ENCODE measurements at regions not wholly inside any gene's neighbourhood (a gene's known extent, or its start where the extent isn't known, plus 50 kb on each side); places are given as distances from the start of the nearest gene placed in this dataset.

GRCh38 chr2:153235516-153235915 lies 243.0 kb downstream of the RPRM start:
- POLR2A ChIA-PET: no interaction called here
- BruUV-seq (replicated peaks): no TSS peak
- H3K4me1 ChIP-seq (ENCODE audit: control insufficient read depth, insufficient read depth, low read length): no peaks in the 10 kb centered on the region

GRCh38 chr2:153232464-153232863 lies 246.1 kb downstream of the RPRM start:
- ChIA-PET POLR2A (no interaction called here), CTCF (no interaction called here)
- Histone ChIP-seq H3K4me1 (ENCODE audit: control insufficient read depth, insufficient read depth, low read length) (no peaks in the 10 kb centered on the region), H3K4me3 (ENCODE audit: low read depth in 2 of 2, low read length in 2 of 2) (no peak overlapping the region), H3K27me3 (ENCODE audit: control insufficient read depth, insufficient read depth, low read length) (no peaks in the 10 kb centered on the region), H3K9me3 (ENCODE audit: control insufficient read depth, insufficient read depth, low read depth, low read length) (no peaks in the 10 kb centered on the region), H3K27ac (ENCODE audit: low read length) (no peak overlapping the region), H3K36me3 (ENCODE audit: control insufficient read depth, insufficient read depth, low read length) (no peaks in the 10 kb centered on the region)
- BruUV-seq (replicated peaks): no TSS peak
- DNase-seq (ENCODE audit: low read depth, low spot score): no peak
- ATAC-seq: no peak
- intact Hi-C loops (cut with micrococcal nuclease; ENCODE audit: unreplicated experiment) (no loop called here), in situ Hi-C loops (cut with HindIII; ENCODE audit: low pct_unique_long_range_greater_than_20kb, low sequenced_read_pairs) (no loop called here)
- TF ChIP-seq REST (IDR thresholded peaks at IDR 0.05; ENCODE audit: insufficient read depth in 1 of 2, low read depth in 2 of 2, low read length in 1 of 2) (no peak), SIN3A (IDR thresholded peaks at IDR 0.05; ENCODE audit: borderline replicate concordance, insufficient read depth, low read depth, low read length) (no peak)

More at GRCh38 chr2:153235516-153235915, 243.0 kb downstream of the RPRM start:
- DNase-seq (ENCODE audit: low read depth, low spot score) (no peak), ATAC-seq (no peak)
- in situ Hi-C loops (cut with HindIII; ENCODE audit: low pct_unique_long_range_greater_than_20kb, low sequenced_read_pairs): no loop called here
- no peak overlapping the region for H3K4me3 ChIP-seq (ENCODE audit: low read depth in 2 of 2, low read length in 2 of 2)
- CTCF ChIA-PET: no interaction called here
- H3K9me3 ChIP-seq (ENCODE audit: control insufficient read depth, insufficient read depth, low read depth, low read length): no peaks in the 10 kb centered on the region
- H3K36me3 ChIP-seq (ENCODE audit: control insufficient read depth, insufficient read depth, low read length): no peaks in the 10 kb centered on the region
- H3K27ac ChIP-seq (ENCODE audit: low read length): no peak overlapping the region
- intact Hi-C loops (cut with micrococcal nuclease; ENCODE audit: unreplicated experiment): no loop called here
- no peaks in the 10 kb centered on the region for H3K27me3 ChIP-seq (ENCODE audit: control insufficient read depth, insufficient read depth, low read length)
- TF ChIP-seq REST (IDR thresholded peaks at IDR 0.05; ENCODE audit: insufficient read depth in 1 of 2, low read depth in 2 of 2, low read length in 1 of 2) (no peak), CTCF (IDR thresholded peaks at IDR 0.05) (no peak), POLR2AphosphoS5 (IDR thresholded peaks at IDR 0.05; ENCODE audit: low read depth, low read length) (no peak), TCF7L2 (IDR thresholded peaks at IDR 0.05; ENCODE audit: low read depth, low read length) (no peak), SIN3A (IDR thresholded peaks at IDR 0.05; ENCODE audit: borderline replicate concordance, insufficient read depth, low read depth, low read length) (no peak)

All from Panc1 (cell line).